Trophoblast cell (in vitro differentiated cells and primary cell): ENCODE measurements at regions not wholly inside any gene's neighbourhood (a gene's known extent, or its start where the extent isn't known, plus 50 kb on each side); places are given as distances from the start of the nearest gene placed in this dataset.

Experiments
- DNase-seq, 2 donors: peaks; one replicate each; pipeline ENCODE4 v3.0.0-alpha.2; 2016
- H2AFZ ChIP-seq: 2 replicates; pipeline ENCODE4 v1.6.1; 2013; ENCODE audit warnings: low read length, moderate library complexity, mild to moderate bottlenecking; ENCODE audit not compliant: insufficient read depth, poor library complexity
- H2AK5ac ChIP-seq: 2 replicates; pipeline ENCODE4 v1.6.1; 2013; ENCODE audit warnings: mild to moderate bottlenecking, low read length
- H2BK120ac ChIP-seq: 2 replicates; pipeline ENCODE4 v1.6.1; 2013; ENCODE audit warnings: low read length, mild to moderate bottlenecking, moderate library complexity; ENCODE audit not compliant: insufficient read depth, poor library complexity
- H2BK12ac ChIP-seq: 2 replicates; pipeline ENCODE4 v1.6.1; 2013; ENCODE audit warnings: mild to moderate bottlenecking, low read length, moderate library complexity
- H2BK5ac ChIP-seq: 2 replicates; pipeline ENCODE4 v1.6.1; 2013; ENCODE audit warnings: low read length, low read depth, moderate library complexity, mild to moderate bottlenecking; ENCODE audit not compliant: poor library complexity
- H3K14ac ChIP-seq: 2 replicates; pipeline ENCODE4 v1.6.1; 2013; ENCODE audit warnings: mild to moderate bottlenecking, low read length
- H3K18ac ChIP-seq: 2 replicates; pipeline ENCODE4 v1.6.1; 2013; ENCODE audit warnings: mild to moderate bottlenecking, low read length
- H3K23ac ChIP-seq: 2 replicates; pipeline ENCODE4 v1.6.1; 2013; ENCODE audit warnings: low read length
- H3K27ac ChIP-seq: 2 replicates; pipeline ENCODE4 v1.5.1; 2013; ENCODE audit warnings: low read depth, mild to moderate bottlenecking, inconsistent platforms, low read length, moderate library complexity
- H3K27me3 ChIP-seq: 2 replicates; pipeline ENCODE4 v1.6.1; 2013; ENCODE audit warnings: inconsistent platforms, mild to moderate bottlenecking, low read length, moderate library complexity; ENCODE audit not compliant: insufficient read depth
- H3K36me3 ChIP-seq, 2 experiments: 1 replicate in 1 of 2; 2 replicates in 1 of 2; pipeline ENCODE4 v1.6.1; 2013; ENCODE audit warnings: low read length in 2 of 2, mild to moderate bottlenecking in 2 of 2, moderate library complexity in 1 of 2; ENCODE audit not compliant: insufficient read depth in 2 of 2, control insufficient read depth in 1 of 2
- H3K4ac ChIP-seq: 2 replicates; pipeline ENCODE4 v1.6.1; 2013; ENCODE audit warnings: low read depth, mild to moderate bottlenecking, low read length, moderate library complexity
- H3K4me1 ChIP-seq, 2 experiments: 1 replicate in 1 of 2; 2 replicates in 1 of 2; pipeline ENCODE4 v1.6.1; 2013; ENCODE audit warnings: low read length in 2 of 2, mild to moderate bottlenecking in 2 of 2, moderate library complexity in 1 of 2; ENCODE audit not compliant: insufficient read depth in 2 of 2, control insufficient read depth in 1 of 2
- H3K4me2 ChIP-seq: 2 replicates; pipeline ENCODE4 v1.6.1; 2013; ENCODE audit warnings: inconsistent platforms, mild to moderate bottlenecking, low read length, moderate library complexity
- H3K4me3 ChIP-seq: 2 replicates; pipeline ENCODE4 v1.5.1; 2013; ENCODE audit warnings: mild to moderate bottlenecking, low read depth, low read length, inconsistent platforms
- H3K79me1 ChIP-seq: one replicate; pipeline ENCODE4 v1.6.1; 2013; ENCODE audit warnings: low read length
- H3K79me2 ChIP-seq: 2 replicates; pipeline ENCODE4 v1.6.1; 2013; ENCODE audit warnings: low read length, mild to moderate bottlenecking; ENCODE audit not compliant: control insufficient read depth, insufficient read depth, poor library complexity
- H3K9ac ChIP-seq: 2 replicates; pipeline ENCODE4 v1.6.1; 2013; ENCODE audit warnings: mild to moderate bottlenecking, low read length
- H3K9me3 ChIP-seq: 2 replicates; pipeline ENCODE4 v1.6.1; 2013; ENCODE audit warnings: low read depth, mild to moderate bottlenecking, control low read depth, inconsistent platforms, low read length; ENCODE audit not compliant: insufficient read depth
- H4K12ac ChIP-seq: 2 replicates; pipeline ENCODE4 v1.6.1; 2013; ENCODE audit warnings: low read depth, mild to moderate bottlenecking, low read length, moderate library complexity
- H4K8ac ChIP-seq: 2 replicates; pipeline ENCODE4 v1.6.1; 2013; ENCODE audit warnings: low read depth, mild to moderate bottlenecking, low read length, moderate library complexity
- H4K91ac ChIP-seq: one replicate; pipeline ENCODE4 v1.6.1; 2013; ENCODE audit warnings: low read depth, mild to moderate bottlenecking, low read length, moderate library complexity
- WGBS: extraction: QIAGEN DNeasy Blood & Tissue Kit; methylation state at CpG from one replicate; pipeline ENCODE4 v1.1.7; 2013; ENCODE audit warnings: missing lambda C conversion rate; ENCODE audit not compliant: insufficient read length, insufficient coverage; ENCODE audit errors: extremely low coverage; 5-methylcytosine and 5-hydroxymethylcytosine counted together

GRCh38 chr7:41384418-41384817 lies 318.5 kb downstream of the INHBA start:
- DNase-seq = no peak
- Histone ChIP-seq H3K4me1 (peaks cover 3 to 11% of the 10 kb centered on the region in 2 experiments), H3K4me2 (no peak overlapping the region), H3K18ac (no peak overlapping the region), H2BK5ac (peak overlapping the region; percentile 53), H2BK120ac (peak overlapping the region; percentile 69), H2AFZ (no peak overlapping the region), H3K4me3 (no peak overlapping the region), H4K12ac (no peak overlapping the region), H3K4ac (no peak overlapping the region), H2BK12ac (peak overlapping the region; percentile 92), H3K79me1 (peaks cover 17% of the 10 kb centered on the region), H4K91ac (peak overlapping the region; percentile 86), H3K23ac (no peak overlapping the region), H3K14ac (no peak overlapping the region), H3K36me3 (no peaks in the 10 kb centered on the region), H4K8ac (no peak overlapping the region), H3K27me3 (no peaks in the 10 kb centered on the region), H3K9ac (no peak overlapping the region), H3K27ac (peak overlapping the region; percentile 49), H2AK5ac (no peak overlapping the region), H3K79me2 (no peaks in the 10 kb centered on the region), H3K9me3 (no peaks in the 10 kb centered on the region)
- no CpG with 5 or more reads among the region's 12 CpGs for WGBS

GRCh38 chr7:41383596-41383995 lies 319.3 kb downstream of the INHBA start:
- Histone ChIP-seq H3K4me1 (peaks cover 3 to 11% of the 10 kb centered on the region in 2 experiments), H3K79me2 (no peaks in the 10 kb centered on the region), H2BK120ac (peak overlapping the region; percentile 9), H3K9me3 (no peaks in the 10 kb centered on the region), H3K4ac (no peak overlapping the region), H3K27me3 (no peaks in the 10 kb centered on the region), H3K18ac (no peak overlapping the region), H2AK5ac (no peak overlapping the region), H2BK5ac (peak overlapping the region; percentile 44), H3K14ac (no peak overlapping the region), H2AFZ (no peak overlapping the region), H3K27ac (peak overlapping the region; percentile 68), H4K8ac (no peak overlapping the region), H3K79me1 (peaks cover 17% of the 10 kb centered on the region), H3K4me3 (no peak overlapping the region), H3K9ac (no peak overlapping the region), H3K23ac (no peak overlapping the region), H4K12ac (no peak overlapping the region), H3K4me2 (no peak overlapping the region), H3K36me3 (no peaks in the 10 kb centered on the region), H2BK12ac (peak overlapping the region; percentile 68), H4K91ac (no peak overlapping the region)
- no peak for DNase-seq
- no CpG with 5 or more reads among the region's 3 CpGs for WGBS

GRCh38 chr7:41378156-41378555 lies 324.7 kb downstream of the INHBA start:
- H2AK5ac ChIP-seq = no peak overlapping the region
- peaks cover 0 to 5% of the 10 kb centered on the region in 2 experiments for H3K4me1 ChIP-seq
- H3K79me1 ChIP-seq = peaks cover 2% of the 10 kb centered on the region
- no peak overlapping the region for H4K12ac ChIP-seq
- no peak overlapping the region for H4K8ac ChIP-seq
- no peak overlapping the region for H4K91ac ChIP-seq
- H3K14ac ChIP-seq = no peak overlapping the region
- H3K4ac ChIP-seq = no peak overlapping the region
- no peak overlapping the region for H3K4me2 ChIP-seq
- H2BK5ac ChIP-seq = no peak overlapping the region
- WGBS = no CpG with 5 or more reads among the region's 2 CpGs
- H3K36me3 ChIP-seq = no peaks in the 10 kb centered on the region
- no peaks in the 10 kb centered on the region for H3K9me3 ChIP-seq
- H3K9ac ChIP-seq = no peak overlapping the region
- no peak overlapping the region for H2BK12ac ChIP-seq
- no peak overlapping the region for H3K23ac ChIP-seq
- DNase-seq = no peak
- no peaks in the 10 kb centered on the region for H3K79me2 ChIP-seq
- no peak overlapping the region for H3K27ac ChIP-seq
- H3K27me3 ChIP-seq = no peaks in the 10 kb centered on the region
- no peak overlapping the region for H3K18ac ChIP-seq
- H2BK120ac ChIP-seq = no peak overlapping the region
- no peak overlapping the region for H3K4me3 ChIP-seq
- no peak overlapping the region for H2AFZ ChIP-seq

GRCh38 chr7:41375582-41375981 lies 327.3 kb downstream of the INHBA start:
- Histone ChIP-seq H2BK5ac (no peak overlapping the region), H3K9me3 (no peaks in the 10 kb centered on the region), H2BK12ac (no peak overlapping the region), H3K79me2 (no peaks in the 10 kb centered on the region), H3K18ac (no peak overlapping the region), H3K27ac (no peak overlapping the region), H4K8ac (no peak overlapping the region), H3K14ac (no peak overlapping the region), H3K4ac (no peak overlapping the region), H3K23ac (no peak overlapping the region), H4K91ac (no peak overlapping the region), H4K12ac (no peak overlapping the region), H3K4me1 (peaks cover 2 to 5% of the 10 kb centered on the region in 2 experiments), H3K4me3 (no peak overlapping the region), H3K4me2 (no peak overlapping the region), H2AFZ (no peak overlapping the region), H3K9ac (no peak overlapping the region), H2BK120ac (no peak overlapping the region), H3K27me3 (no peaks in the 10 kb centered on the region), H3K36me3 (no peaks in the 10 kb centered on the region), H3K79me1 (peaks cover 1% of the 10 kb centered on the region), H2AK5ac (no peak overlapping the region)
- no CpG with 5 or more reads among the region's 1 CpG for WGBS
- no peak for DNase-seq
